Small intestine (tissue), 7 donors: ENCODE measurements at regions not wholly inside any gene's neighbourhood (a gene's known extent, or its start where the extent isn't known, plus 50 kb on each side); places are given as distances from the start of the nearest gene placed in this dataset.

Source experiments
- DNase-seq, 2 donors: peaks; one replicate each; pipeline versions ENCODE4 v3.0.0 to v3.0.0-alpha.2; 2013
- FAIRE-seq: peaks from 2 replicates; lab custom pipeline; 2012; peaks lifted over from hg19 to GRCh38; lab: Jason Lieb, UNC
- H3K27ac ChIP-seq, 3 donors: one replicate each; pipeline ENCODE4 v1.5.1; 2013; ENCODE audit warnings: low read length in 2 of 3, mild to moderate bottlenecking in 2 of 3, control low read depth in 1 of 3, inconsistent platforms in 1 of 3, low read depth in 1 of 3, moderate library complexity in 1 of 3
- H3K27me3 ChIP-seq, 3 donors: one replicate each; pipeline ENCODE4 v1.6.1; 2013; ENCODE audit warnings: low read length in 3 of 3, inconsistent platforms in 1 of 3; ENCODE audit not compliant: control insufficient read depth in 3 of 3, insufficient read depth in 3 of 3
- H3K36me3 ChIP-seq, 3 donors: one replicate each; pipeline ENCODE4 v1.6.1; 2013; ENCODE audit warnings: low read length in 3 of 3, inconsistent platforms in 1 of 3, low read depth in 1 of 3, mild to moderate bottlenecking in 1 of 3, moderate library complexity in 1 of 3; ENCODE audit not compliant: control insufficient read depth in 3 of 3, insufficient read depth in 2 of 3
- H3K4me1 ChIP-seq, 3 donors: one replicate each; pipeline ENCODE4 v1.6.1; 2013; ENCODE audit warnings: low read length in 2 of 3, inconsistent platforms in 1 of 3, low read depth in 1 of 3, mild to moderate bottlenecking in 1 of 3, moderate library complexity in 1 of 3; ENCODE audit not compliant: control insufficient read depth in 3 of 3, insufficient read depth in 2 of 3
- H3K4me3 ChIP-seq, 3 donors: one replicate each; pipeline ENCODE4 v1.5.1; 2013; ENCODE audit warnings: low read length in 3 of 3, control low read depth in 1 of 3, inconsistent platforms in 1 of 3, low read depth in 1 of 3, mild to moderate bottlenecking in 1 of 3, moderate library complexity in 1 of 3
- H3K9me3 ChIP-seq, 2 donors: one replicate each; pipeline ENCODE4 v1.6.1; 2013; ENCODE audit warnings: low read depth in 1 of 2, low read length in 1 of 2; ENCODE audit not compliant: control insufficient read depth in 2 of 2, insufficient read depth in 1 of 2
- WGBS, 3 donors: extraction: QIAGEN DNeasy Blood & Tissue Kit; methylation state at CpG; one replicate each; pipeline ENCODE4 v1.1.7; 2013; 5-methylcytosine and 5-hydroxymethylcytosine counted together
- donor health status: healthy with polysubstance abuse.
- donor health status: control.
- donor health status: control.
- donor health status: Bipolar disorder and iron deficiency.
- donor health status: healthy.

- no peak overlapping the region for H3K27ac ChIP-seq
- WGBS, 3 donors, result 51 to 65% (median 56%) methylated on average over 4 of the region's 4 CpGs
- no peak for DNase-seq
- peaks cover 0 to 4% (median 0%) of the 10 kb centered on the region in 3 donors for H3K4me1 ChIP-seq
- no peak for FAIRE-seq
- no peaks in the 10 kb centered on the region for H3K36me3 ChIP-seq
- H3K27me3 ChIP-seq, result peaks cover 0 to 9% (median 0%) of the 10 kb centered on the region in 3 donors
- H3K4me3 ChIP-seq, result no peak overlapping the region
- no peaks in the 10 kb centered on the region for H3K9me3 ChIP-seq
These were observed 155.3 kb upstream of the KLF4 start for GRCh38 chr9:107644733-107645463.

GRCh38 chr9:107639426-107639825 lies 149.9 kb upstream of the KLF4 start:
- Histone ChIP-seq H3K4me3 (no peak overlapping the region), H3K9me3 (no peaks in the 10 kb centered on the region), H3K27ac (no peak overlapping the region), H3K27me3 (peaks cover 0 to 19% (median 0%) of the 10 kb centered on the region in 3 donors), H3K36me3 (no peaks in the 10 kb centered on the region), H3K4me1 (peaks cover 0 to 15% (median 2%) of the 10 kb centered on the region in 3 donors)
- 86 to 89% (median 87%) methylated on average over 4 of the region's 4 CpGs for WGBS, 3 donors
- FAIRE-seq (no peak), DNase-seq (no peak)

GRCh38 chr9:107638521-107639310 lies 149.1 kb upstream of the KLF4 start:
- no peak for FAIRE-seq
- WGBS, 3 donors, result 13 to 31% (median 25%) methylated on average over 7 of the region's 7 CpGs
- H3K9me3 ChIP-seq, result no peaks in the 10 kb centered on the region

GRCh38 chr9:107637421-107638420 lies 148.2 kb upstream of the KLF4 start:
- peak overlapping the region in 2 of 3 donors; percentile 42 to 49 for H3K4me3 ChIP-seq
- no peak for FAIRE-seq

More at GRCh38 chr9:107638521-107639310, 149.1 kb upstream of the KLF4 start:
- H3K4me3 ChIP-seq, result peak overlapping the region in 1 of 3 donors; percentile 42
- DNase-seq, result peak; percentile 69 to 72
- H3K27me3 ChIP-seq, result peaks cover 0 to 19% (median 0%) of the 10 kb centered on the region in 3 donors
- peaks cover 0 to 18% (median 2%) of the 10 kb centered on the region in 3 donors for H3K4me1 ChIP-seq
- H3K27ac ChIP-seq, result peak overlapping the region in 2 of 3 donors; percentile 82 to 93
- H3K36me3 ChIP-seq, result no peaks in the 10 kb centered on the region

GRCh38 chr9:107636571-107637381 lies 147.2 kb upstream of the KLF4 start:
- WGBS, 3 donors, result 76 to 87% (median 78%) methylated on average over 5 of the region's 5 CpGs

More at GRCh38 chr9:107637421-107638420, 148.2 kb upstream of the KLF4 start:
- H3K9me3 ChIP-seq, result no peaks in the 10 kb centered on the region
- DNase-seq, result peak; percentile 43 to 83
- peaks cover 0 to 19% (median 0%) of the 10 kb centered on the region in 3 donors for H3K27me3 ChIP-seq
- WGBS, 3 donors, result 15 to 34% (median 24%) methylated on average over 63 to 67 of the region's 67 CpGs
- peaks cover 0 to 21% (median 2%) of the 10 kb centered on the region in 3 donors for H3K4me1 ChIP-seq
- H3K27ac ChIP-seq, result peak overlapping the region; percentile 36 to 97 (median 82)
- no peaks in the 10 kb centered on the region for H3K36me3 ChIP-seq

GRCh38 chr9:107635803-107636174 lies 146.2 kb upstream of the KLF4 start:
- WGBS, 3 donors, result 59 to 70% (median 66%) methylated on average over 6 of the region's 6 CpGs
- Histone ChIP-seq H3K4me1 (peaks cover 0 to 21% (median 2%) of the 10 kb centered on the region in 3 donors), H3K36me3 (no peaks in the 10 kb centered on the region), H3K27me3 (peaks cover 0 to 14% (median 0%) of the 10 kb centered on the region in 3 donors), H3K4me3 (no peak overlapping the region), H3K27ac (no peak overlapping the region), H3K9me3 (no peaks in the 10 kb centered on the region)
- FAIRE-seq (no peak), DNase-seq (peak; percentile 39 to 46)

More at GRCh38 chr9:107636571-107637381, 147.2 kb upstream of the KLF4 start:
- H3K4me1 ChIP-seq, result peaks cover 0 to 21% (median 2%) of the 10 kb centered on the region in 3 donors
- no peaks in the 10 kb centered on the region for H3K9me3 ChIP-seq
- no peak for DNase-seq
- no peaks in the 10 kb centered on the region for H3K36me3 ChIP-seq
- H3K27ac ChIP-seq, result peak overlapping the region in 2 of 3 donors; percentile 82 to 97
- no peak overlapping the region for H3K4me3 ChIP-seq
- no peak for FAIRE-seq
- peaks cover 0 to 14% (median 0%) of the 10 kb centered on the region in 3 donors for H3K27me3 ChIP-seq

GRCh38 chr9:107635101-107635802 lies 145.7 kb upstream of the KLF4 start:
- H3K4me3 ChIP-seq, result no peak overlapping the region
- no peaks in the 10 kb centered on the region for H3K9me3 ChIP-seq
- DNase-seq (no peak), FAIRE-seq (no peak)
- no peaks in the 10 kb centered on the region for H3K36me3 ChIP-seq
- H3K4me1 ChIP-seq, result peaks cover 0 to 21% (median 2%) of the 10 kb centered on the region in 3 donors
- H3K27ac ChIP-seq, result no peak overlapping the region
- peaks cover 0 to 10% (median 0%) of the 10 kb centered on the region in 3 donors for H3K27me3 ChIP-seq
- 81 to 91% (median 82%) methylated on average over 7 of the region's 7 CpGs for WGBS, 3 donors
